Hematopoietic multipotent progenitor cell treated with erythropoietin and hydrocortisone succinate and interleukin-3 and kit ligand, for 6 days (in vitro differentiated cells): ENCODE measurements at regions not wholly inside any gene's neighbourhood (a gene's known extent, or its start where the extent isn't known, plus 50 kb on each side); places are given as distances from the start of the nearest gene placed in this dataset.

Source experiments
- DNase-seq: peaks from one replicate; pipeline ENCODE4 v3.0.0-alpha.2; 2015

- DNase-seq, result no peak
These were observed 68.3 kb upstream of the EDN1 start for GRCh38 chr6:12221856-12222255.

GRCh38 chr6:12222405-12223366, 67.5 kb upstream of the EDN1 start:
- DNase-seq, result no peak

GRCh38 chr6:12223383-12223782, 66.8 kb upstream of the EDN1 start:
- DNase-seq, result no peak

GRCh38 chr6:12224251-12224650, 65.9 kb upstream of the EDN1 start:
- DNase-seq, result no peak

GRCh38 chr6:12228447-12229146, 61.6 kb upstream of the EDN1 start:
- DNase-seq, result no peak

- DNase-seq, result no peak
These were observed 60.8 kb upstream of the EDN1 start for GRCh38 chr6:12229332-12229731.

GRCh38 chr6:12230523-12230922, 59.6 kb upstream of the EDN1 start:
- DNase-seq, result no peak

GRCh38 chr6:12232339-12232738, 57.8 kb upstream of the EDN1 start:
- peak; percentile 6 for DNase-seq

- DNase-seq, result no peak
These were observed 57.3 kb upstream of the EDN1 start for GRCh38 chr6:12232821-12233220.

- peak; percentile 84 for DNase-seq
These were observed 56.2 kb upstream of the EDN1 start for GRCh38 chr6:12233693-12234571.

- no peak for DNase-seq
These were observed 54.8 kb upstream of the EDN1 start for GRCh38 chr6:12235341-12235740.

- DNase-seq, result no peak
These were observed 51.9 kb upstream of the EDN1 start for GRCh38 chr6:12238219-12238618.
